IMR-90 (cell line): ENCODE measurements at regions not wholly inside any gene's neighbourhood (a gene's known extent, or its start where the extent isn't known, plus 50 kb on each side); places are given as distances from the start of the nearest gene placed in this dataset.

Experiments
- ATAC-seq: fragments of 200-7000 bp; cut with Tn5 transposase; 2 replicates; pipeline ENCODE4 v1.9.1; 2020; ENCODE audit warnings: low read depth, mild to moderate bottlenecking, moderate library complexity
- BruUV-seq: library from RNA; stranded (reverse); fragments of 400-500 nt; replicated peaks from 2 replicates; lab custom pipeline; 2021; lab: Mats Ljungman, UMichigan
- CTCF ChIA-PET: fragments of 300-600 bp; formaldehyde crosslinking; extraction: SDS; loops from one replicate; lab custom pipeline; 2021; ENCODE audit warnings: antibody characterized with exemption; lab: Yijun Ruan, JAX
- POLR2A ChIA-PET: fragments of 300-600 bp; sonication (Branson Sonifier 250); formaldehyde crosslinking; loops from one replicate; lab custom pipeline; 2022; ENCODE audit warnings: antibody characterized with exemption; ENCODE audit not compliant: unreplicated experiment; lab: Charles Lee
- DNase-seq: peaks from one replicate; pipeline ENCODE4 v3.0.0; 2013
- H2AFZ ChIP-seq: replicated peaks from 2 replicates; pipeline ENCODE3; 2013; ENCODE audit warnings: low read length, mild to moderate bottlenecking; ENCODE audit not compliant: poor library complexity
- H2AK5ac ChIP-seq: 2 replicates; pipeline ENCODE4 v1.6.1; 2013; ENCODE audit warnings: low read depth, low read length, inconsistent platforms
- H2AK9ac ChIP-seq: replicated peaks from 2 replicates; pipeline ENCODE3; 2013; ENCODE audit warnings: mild to moderate bottlenecking, low read depth, low read length, moderate library complexity; ENCODE audit not compliant: poor library complexity
- H2BK120ac ChIP-seq: 2 replicates; pipeline ENCODE4 v1.6.1; 2013; ENCODE audit warnings: low read depth, low read length, inconsistent platforms
- H2BK15ac ChIP-seq: 3 replicates; pipeline ENCODE4 v1.6.1; 2013; ENCODE audit warnings: low read depth, low read length, inconsistent platforms
- H2BK20ac ChIP-seq: 2 replicates; pipeline ENCODE4 v1.6.1; 2013; ENCODE audit warnings: low read depth, mild to moderate bottlenecking, inconsistent platforms, low read length, moderate library complexity
- H2BK5ac ChIP-seq: 2 replicates; pipeline ENCODE4 v1.6.1; 2013; ENCODE audit warnings: mild to moderate bottlenecking, low read depth, low read length, inconsistent platforms; ENCODE audit not compliant: poor library complexity, severe bottlenecking
- H3K14ac ChIP-seq: replicated peaks from 2 replicates; pipeline ENCODE4 v1.6.1; 2013; ENCODE audit warnings: low read depth, low read length, inconsistent platforms
- H3K18ac ChIP-seq: 2 replicates; pipeline ENCODE4 v1.6.1; 2013; ENCODE audit warnings: low read depth, low read length, control low read depth
- H3K23ac ChIP-seq: 2 replicates; pipeline ENCODE4 v1.6.1; 2013; ENCODE audit warnings: low read depth, low read length, inconsistent platforms
- H3K27ac ChIP-seq: 2 replicates; pipeline ENCODE4 v1.5.1; 2013; ENCODE audit warnings: mild to moderate bottlenecking, control low read depth, low read length; ENCODE audit not compliant: insufficient read depth
- H3K27me3 ChIP-seq: 2 replicates; pipeline ENCODE4 v1.6.1; 2013; ENCODE audit warnings: low read length; ENCODE audit not compliant: control insufficient read depth, insufficient read depth
- H3K36me3 ChIP-seq: 2 replicates; pipeline ENCODE4 v1.6.1; 2013; ENCODE audit warnings: low read length, mixed read lengths; ENCODE audit not compliant: control insufficient read depth, insufficient read depth
- H3K4ac ChIP-seq: 2 replicates; pipeline ENCODE4 v1.6.1; 2013; ENCODE audit warnings: low read depth, low read length, inconsistent platforms
- H3K4me1 ChIP-seq: 2 replicates; pipeline ENCODE4 v1.6.1; 2013; ENCODE audit warnings: low read length, mixed read lengths; ENCODE audit not compliant: control insufficient read depth, insufficient read depth
- H3K4me2 ChIP-seq: 2 replicates; pipeline ENCODE4 v1.6.1; 2013; ENCODE audit warnings: low read depth, mild to moderate bottlenecking, control low read depth, low read length, moderate library complexity
- H3K4me3 ChIP-seq: 2 replicates; pipeline ENCODE4 v1.5.1; 2013; ENCODE audit warnings: low read depth, mild to moderate bottlenecking, control low read depth, low read length, moderate library complexity; ENCODE audit not compliant: insufficient read depth
- H3K56ac ChIP-seq: 2 replicates; pipeline ENCODE4 v1.6.1; 2013; ENCODE audit warnings: low read length, inconsistent platforms; ENCODE audit not compliant: insufficient read depth; ENCODE audit errors: extremely low read depth
- H3K79me1 ChIP-seq, 2 experiments: 2 replicates each; pipeline ENCODE4 v1.6.1; 2013; ENCODE audit warnings: low read length in 2 of 2, inconsistent platforms in 1 of 2, low read depth in 1 of 2
- H3K9ac ChIP-seq: 2 replicates; pipeline ENCODE4 v1.6.1; 2013; ENCODE audit warnings: low read depth, low read length, control low read depth
- H3K9me1 ChIP-seq: 2 replicates; pipeline ENCODE4 v1.6.1; 2013; ENCODE audit warnings: low read length, inconsistent platforms; ENCODE audit not compliant: insufficient read depth
- H3K9me3 ChIP-seq: 2 replicates; pipeline ENCODE4 v1.6.1; 2013; ENCODE audit warnings: low read length; ENCODE audit not compliant: control insufficient read depth, insufficient read depth
- H4K20me1 ChIP-seq: 2 replicates; pipeline ENCODE4 v1.6.1; 2013; ENCODE audit warnings: low read length, inconsistent platforms; ENCODE audit not compliant: insufficient read depth
- H4K5ac ChIP-seq: 2 replicates; pipeline ENCODE4 v1.6.1; 2013; ENCODE audit warnings: mild to moderate bottlenecking, low read depth, low read length, control low read depth
- H4K8ac ChIP-seq, 2 experiments: 2 replicates each; pipeline ENCODE4 v1.6.1; 2013; ENCODE audit warnings: low read depth in 2 of 2, low read length in 2 of 2, control low read depth in 1 of 2, inconsistent platforms in 1 of 2
- H4K91ac ChIP-seq: 2 replicates; pipeline ENCODE4 v1.6.1; 2013; ENCODE audit warnings: low read depth, low read length, inconsistent platforms; ENCODE audit not compliant: insufficient read depth
- MXI1 ChIP-seq: IDR thresholded peaks from 2 replicates; pipeline ENCODE4 v1.6.1; 2012; ENCODE audit warnings: low read depth, mild to moderate bottlenecking, low read length, moderate library complexity, borderline replicate concordance
- RAD21 ChIP-seq: IDR thresholded peaks from 2 replicates; pipeline ENCODE4 v1.6.1; 2012; ENCODE audit warnings: low read length, improper control_type of control experiment
- SMC3 ChIP-seq: fragments of 150-350 bp; IDR thresholded peaks from 2 replicates; pipeline ENCODE4 v1.6.1; 2016; ENCODE audit warnings: low read depth, mild to moderate bottlenecking, antibody characterized with exemption, low read length, moderate library complexity
- WGBS, 2 experiments: methylation state at CpG; one replicate each; pipeline versions ENCODE4 v1.1.5 to v1.1.7; 2013; ENCODE audit warnings: missing lambda C conversion rate in 2 of 2; ENCODE audit not compliant: insufficient read length in 1 of 2; ENCODE audit errors: extremely low coverage in 2 of 2; 5-methylcytosine and 5-hydroxymethylcytosine counted together
- dilution Hi-C: fragments of 300-500 bp; cut with HindIII; formaldehyde crosslinking; loops from one replicate; pipeline ENCODE4 v1.14.3; 2018; ENCODE audit warnings: low sequenced_read_pairs; ENCODE audit not compliant: unreplicated experiment
- in situ Hi-C: fragments of 300-500 bp; cut with MboI; formaldehyde crosslinking; loops from 3 replicates; pipeline ENCODE4 v1.14.3; 2019; ENCODE audit warnings: low sequenced_read_pairs, inconsistent platforms, mixed read lengths
- intact Hi-C: fragments of 100-400 bp; cut with micrococcal nuclease; formaldehyde crosslinking; loops from 2 replicates; pipeline ENCODE4 v1.10.0; 2022
- TF ChIP-seq, protein P1 (sequence below): conservative IDR thresholded peaks from 2 replicates; pipeline ENCODE4 v1.5.1; 2012; ENCODE audit warnings: mild to moderate bottlenecking, low read depth, low read length, improper control_type of control experiment

DNA sequence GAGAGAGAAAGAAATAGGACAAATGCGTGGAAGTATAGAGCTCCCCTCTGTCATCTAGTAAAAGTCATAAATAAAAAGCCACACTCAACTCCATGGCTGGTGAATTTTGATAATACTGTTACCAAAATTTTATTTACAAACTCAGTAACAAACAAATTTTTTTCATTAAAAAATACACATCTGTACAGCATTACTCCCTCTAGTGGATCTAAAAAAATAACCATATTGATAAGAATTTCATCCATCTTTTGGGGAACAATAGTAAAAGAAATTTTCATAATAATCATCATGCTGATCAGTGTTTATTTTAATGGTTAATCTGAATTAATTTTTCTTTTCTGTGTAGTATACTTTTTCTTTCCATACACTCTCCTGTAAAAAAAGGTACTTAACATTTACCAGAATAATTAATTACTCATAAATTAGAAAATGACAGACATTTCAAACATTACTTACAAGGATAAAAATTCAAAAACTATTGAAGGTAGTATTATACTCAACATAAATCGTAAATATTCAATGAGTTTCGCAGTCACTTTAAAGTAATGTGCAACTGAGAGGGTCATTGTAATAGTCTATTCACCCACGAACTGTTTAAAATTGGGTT is 173.5 kb upstream of the LSM14A start:
- no peak overlapping the region for H3K23ac ChIP-seq
- no peaks in the 10 kb centered on the region for H3K79me1 ChIP-seq
- in situ Hi-C loops: no loop called here
- no peak overlapping the region for H2AK5ac ChIP-seq
- no peak overlapping the region for H3K18ac ChIP-seq
- ATAC-seq (no peak), DNase-seq (no peak)
- H3K9me1 ChIP-seq: no peaks in the 10 kb centered on the region
- intact Hi-C loops: loop anchor here (1.0 to 5.0 kb wide), 2 partner anchors 202 to 221 kb away; partner anchors contain the start of gene KCTD15
- H3K9me3 ChIP-seq: no peaks in the 10 kb centered on the region
- H3K4me2 ChIP-seq: no peak overlapping the region
- H2BK120ac ChIP-seq: no peak overlapping the region
- no peaks in the 10 kb centered on the region for H4K20me1 ChIP-seq
- H2AFZ ChIP-seq: no peak overlapping the region
- H3K4ac ChIP-seq: no peak overlapping the region
- H3K56ac ChIP-seq: no peak overlapping the region
- CTCF ChIA-PET: interaction anchor here (0.6 to 2.4 kb wide), 9 partner anchors 10 to 522 kb away, joined by 3 to 36 read pairs (median 3); no protein-coding TSS in a partner anchor
- H2BK5ac ChIP-seq: no peak overlapping the region
- no peak overlapping the region for H3K9ac ChIP-seq
- BruUV-seq: no TSS peak
- no peak overlapping the region for H2BK20ac ChIP-seq
- H3K27me3 ChIP-seq: no peaks in the 10 kb centered on the region; the same call in none of the 2 replicates
- H3K4me3 ChIP-seq: no peak overlapping the region
- dilution Hi-C loops: no loop called here
- WGBS, 2 experiments: no CpG with 5 or more reads among the region's 4 CpGs
- TF ChIP-seq, protein P1, sequence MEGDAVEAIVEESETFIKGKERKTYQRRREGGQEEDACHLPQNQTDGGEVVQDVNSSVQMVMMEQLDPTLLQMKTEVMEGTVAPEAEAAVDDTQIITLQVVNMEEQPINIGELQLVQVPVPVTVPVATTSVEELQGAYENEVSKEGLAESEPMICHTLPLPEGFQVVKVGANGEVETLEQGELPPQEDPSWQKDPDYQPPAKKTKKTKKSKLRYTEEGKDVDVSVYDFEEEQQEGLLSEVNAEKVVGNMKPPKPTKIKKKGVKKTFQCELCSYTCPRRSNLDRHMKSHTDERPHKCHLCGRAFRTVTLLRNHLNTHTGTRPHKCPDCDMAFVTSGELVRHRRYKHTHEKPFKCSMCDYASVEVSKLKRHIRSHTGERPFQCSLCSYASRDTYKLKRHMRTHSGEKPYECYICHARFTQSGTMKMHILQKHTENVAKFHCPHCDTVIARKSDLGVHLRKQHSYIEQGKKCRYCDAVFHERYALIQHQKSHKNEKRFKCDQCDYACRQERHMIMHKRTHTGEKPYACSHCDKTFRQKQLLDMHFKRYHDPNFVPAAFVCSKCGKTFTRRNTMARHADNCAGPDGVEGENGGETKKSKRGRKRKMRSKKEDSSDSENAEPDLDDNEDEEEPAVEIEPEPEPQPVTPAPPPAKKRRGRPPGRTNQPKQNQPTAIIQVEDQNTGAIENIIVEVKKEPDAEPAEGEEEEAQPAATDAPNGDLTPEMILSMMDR: peak; percentile 43
- TF ChIP-seq MXI1 (no peak), SMC3 (peak; percentile 41; the same call in 1 of the 2 replicates), RAD21 (peak; percentile 28; the same call in 1 of the 2 replicates)
- H3K4me1 ChIP-seq: no peaks in the 10 kb centered on the region
- H4K5ac ChIP-seq: no peak overlapping the region
- H3K36me3 ChIP-seq: no peaks in the 10 kb centered on the region
- H4K91ac ChIP-seq: no peak overlapping the region
- H3K14ac ChIP-seq: no peak overlapping the region
- POLR2A ChIA-PET: no interaction called here
- H2AK9ac ChIP-seq: no peak overlapping the region
- no peak overlapping the region for H4K8ac ChIP-seq
- no peak overlapping the region for H2BK15ac ChIP-seq
- no peak overlapping the region for H3K27ac ChIP-seq
